Kidney (tissue), 13 donors: ENCODE measurements at regions not wholly inside any gene's neighbourhood (a gene's known extent, or its start where the extent isn't known, plus 50 kb on each side); places are given as distances from the start of the nearest gene placed in this dataset.

ENCODE experiments used
- DNase-seq, 5 donors: peaks; one replicate each; pipeline ENCODE4 v3.0.0-alpha.2; 2013 to 2020
- FAIRE-seq: peaks from 2 replicates; lab custom pipeline; 2012; peaks lifted over from hg19 to GRCh38; lab: Jason Lieb, UNC
- H3K27ac ChIP-seq, 2 donors: one replicate each; pipeline ENCODE4 v1.7.0; 2013; ENCODE audit warnings: low read depth in 2 of 2, low read length in 2 of 2, inconsistent platforms in 1 of 2
- H3K27me3 ChIP-seq: one replicate; pipeline ENCODE4 v1.7.1; 2013; ENCODE audit warnings: low read length, inconsistent platforms; ENCODE audit not compliant: control insufficient read depth, insufficient read depth
- H3K36me3 ChIP-seq, 3 donors: one replicate each; pipeline versions ENCODE4 v1.7.0 to v1.7.1; 2013; ENCODE audit warnings: low read length in 3 of 3, control low read depth in 1 of 3, inconsistent platforms in 1 of 3; ENCODE audit not compliant: insufficient read depth in 3 of 3, control insufficient read depth in 2 of 3
- H3K4me1 ChIP-seq, 3 donors: one replicate each; pipeline versions ENCODE4 v1.7.0 to v1.7.1; 2013; ENCODE audit warnings: low read length in 3 of 3, inconsistent platforms in 1 of 3, low read depth in 1 of 3; ENCODE audit not compliant: control insufficient read depth in 2 of 3, insufficient read depth in 2 of 3
- H3K4me3 ChIP-seq, 3 donors: one replicate each; pipeline versions ENCODE4 v1.7.0 to v1.8.1; 2013; ENCODE audit warnings: low read length in 3 of 3, control low read depth in 1 of 3, inconsistent platforms in 1 of 3
- H3K9ac ChIP-seq, 3 donors: one replicate each; pipeline versions ENCODE4 v1.7.0 to v1.7.1; 2013; ENCODE audit warnings: low read length in 3 of 3, control low read depth in 1 of 3, inconsistent platforms in 1 of 3
- H3K9me3 ChIP-seq, 3 donors: one replicate each; pipeline versions ENCODE4 v1.7.0 to v1.7.1; 2013; ENCODE audit warnings: low read length in 3 of 3, control low read depth in 1 of 3, inconsistent platforms in 1 of 3; ENCODE audit not compliant: control insufficient read depth in 2 of 3, insufficient read depth in 1 of 3
- CTCF ChIP-seq: IDR thresholded peaks from 3 replicates; pipeline ENCODE4 v1.5.1; 2012; ENCODE audit warnings: mild to moderate bottlenecking, moderate library complexity, borderline replicate concordance; ENCODE audit not compliant: insufficient read depth; ENCODE audit errors: extremely low read depth
- intact Hi-C: fragments of 100-400 bp; cut with DNase I; formaldehyde crosslinking; loops from one replicate; pipeline ENCODE4 v1.11.1; 2022
- donor health status: control.
- donor health status: control.
- donor health status: control.
- donor health status: control.
- donor health status: control.
- donor health status: DM: yes; HTN: yes; CAD: no.
- donor health status: Normal renal cell carcinoma (clear cell type).

DNA sequence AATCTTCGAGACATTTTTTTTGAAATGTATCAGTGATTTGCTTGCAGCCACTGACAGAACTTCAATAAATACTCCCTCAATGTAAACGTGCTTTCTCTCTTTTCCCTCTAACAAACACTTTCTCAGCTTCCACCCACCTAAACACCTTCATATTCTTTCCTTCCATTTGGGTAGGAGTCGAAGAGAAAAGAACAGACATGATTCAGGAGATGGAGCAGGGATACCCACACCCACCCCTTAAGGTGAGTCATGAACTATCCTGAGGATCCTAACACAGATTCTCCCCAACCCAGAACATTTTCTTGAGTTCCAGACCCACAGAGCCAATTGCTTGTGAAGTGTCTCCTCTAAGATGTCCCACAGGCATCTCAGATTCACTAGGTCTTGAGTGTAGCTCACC lies 488.8 kb downstream of the CDK5RAP2 start:
- Histone ChIP-seq H3K27me3 (no peaks in the 10 kb centered on the region), H3K36me3 (no peaks in the 10 kb centered on the region), H3K27ac (no peak overlapping the region), H3K4me1 (no peaks in the 10 kb centered on the region), H3K9me3 (no peaks in the 10 kb centered on the region), H3K9ac (no peak overlapping the region), H3K4me3 (no peak overlapping the region)
- DNase-seq: no peak
- no peak for FAIRE-seq
- TF ChIP-seq CTCF: no peak
- intact Hi-C loops: no loop called here

GRCh38 chr9:120080849-120081248 lies 499.1 kb downstream of the CDK5RAP2 start:
- H3K4me1 ChIP-seq: no peaks in the 10 kb centered on the region
- no peak for TF ChIP-seq CTCF
- no peaks in the 10 kb centered on the region for H3K27me3 ChIP-seq
- FAIRE-seq: no peak
- intact Hi-C loops: no loop called here
- H3K27ac ChIP-seq: no peak overlapping the region
- peaks cover 0 to 7% (median 4%) of the 10 kb centered on the region in 3 donors for H3K9me3 ChIP-seq
- H3K36me3 ChIP-seq: no peaks in the 10 kb centered on the region
- no peak for DNase-seq
- H3K4me3 ChIP-seq: no peak overlapping the region
- H3K9ac ChIP-seq: no peak overlapping the region

DNA sequence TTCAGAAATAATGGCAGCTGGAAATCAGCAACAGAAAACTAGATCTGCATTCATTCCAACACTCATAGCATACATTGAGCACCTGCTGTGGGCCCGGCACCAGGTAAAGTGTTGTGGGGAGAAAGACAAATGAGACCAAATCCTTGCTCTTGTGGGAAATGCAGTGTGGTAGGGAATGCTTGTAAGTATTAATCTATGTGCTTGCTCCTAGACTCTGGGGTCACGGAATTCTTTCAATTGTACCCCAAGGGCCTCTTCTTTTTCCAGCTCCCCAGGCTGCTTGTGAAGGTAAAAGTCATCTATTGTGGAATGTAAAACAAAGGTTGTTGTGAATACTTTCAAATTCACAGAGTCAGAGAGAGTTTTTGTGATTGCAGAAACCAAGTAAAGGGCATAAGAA lies 501.9 kb downstream of the CDK5RAP2 start:
- intact Hi-C loops: no loop called here
- no peak overlapping the region for H3K4me3 ChIP-seq
- H3K27ac ChIP-seq: no peak overlapping the region
- H3K9me3 ChIP-seq: no peaks in the 10 kb centered on the region
- H3K36me3 ChIP-seq: no peaks in the 10 kb centered on the region
- FAIRE-seq: no peak
- no peak for DNase-seq
- no peaks in the 10 kb centered on the region for H3K27me3 ChIP-seq
- TF ChIP-seq CTCF: no peak
- no peaks in the 10 kb centered on the region for H3K4me1 ChIP-seq
- no peak overlapping the region for H3K9ac ChIP-seq

GRCh38 chr9:120071760-120072159 lies 508.2 kb downstream of the CDK5RAP2 start:
- FAIRE-seq (no peak), DNase-seq (no peak)
- intact Hi-C loops: no loop called here
- Histone ChIP-seq H3K9ac (no peak overlapping the region), H3K27me3 (no peaks in the 10 kb centered on the region), H3K4me3 (no peak overlapping the region), H3K4me1 (no peaks in the 10 kb centered on the region), H3K36me3 (no peaks in the 10 kb centered on the region), H3K9me3 (no peaks in the 10 kb centered on the region), H3K27ac (no peak overlapping the region)
- no peak for TF ChIP-seq CTCF
